ENCODE measurements at regions not wholly inside any gene's neighbourhood (a gene's known extent, or its start where the extent isn't known, plus 50 kb on each side); places are given as distances from the start of the nearest gene placed in this dataset.

- DNase-seq (ENCODE audit: low read depth), result no peak
Measured at GRCh38 chrX:42944381-42944998, 166.5 kb upstream of the PPP1R2C start.

- no peak for DNase-seq (ENCODE audit: low read depth)
Measured at GRCh38 chrX:42946544-42947194, 168.7 kb upstream of the PPP1R2C start.

GRCh38 chrX:42948723-42949657, 171.0 kb upstream of the PPP1R2C start:
- DNase-seq (ENCODE audit: low read depth), result peak; percentile 5

GRCh38 chrX:42951747-42952146, 173.8 kb upstream of the PPP1R2C start:
- no peak for DNase-seq (ENCODE audit: low read depth)

- no peak for DNase-seq (ENCODE audit: low read depth)
Measured at GRCh38 chrX:42952621-42953020, 174.7 kb upstream of the PPP1R2C start.

GRCh38 chrX:42954880-42955279, 176.9 kb upstream of the PPP1R2C start:
- no peak for DNase-seq (ENCODE audit: low read depth)

GRCh38 chrX:42955349-42955748, 177.4 kb upstream of the PPP1R2C start:
- no peak for DNase-seq (ENCODE audit: low read depth)

GRCh38 chrX:42967681-42968300, 189.8 kb upstream of the PPP1R2C start:
- DNase-seq (ENCODE audit: low read depth), result no peak

- no peak for DNase-seq (ENCODE audit: low read depth)
Measured at GRCh38 chrX:42973321-42973720, 195.4 kb upstream of the PPP1R2C start.

- no peak for DNase-seq (ENCODE audit: low read depth)
Measured at GRCh38 chrX:42975906-42976305, 197.9 kb upstream of the PPP1R2C start.

GRCh38 chrX:42976746-42977366, 198.9 kb upstream of the PPP1R2C start:
- no peak for DNase-seq (ENCODE audit: low read depth)

- no peak for DNase-seq (ENCODE audit: low read depth)
Measured at GRCh38 chrX:42978655-42979379, 200.9 kb upstream of the PPP1R2C start.

- no peak for DNase-seq (ENCODE audit: low read depth)
Measured at GRCh38 chrX:42988700-42989099, 210.7 kb upstream of the PPP1R2C start.

- DNase-seq (ENCODE audit: low read depth), result no peak
Measured at GRCh38 chrX:42992199-42992943, 214.4 kb upstream of the PPP1R2C start.

- no peak for DNase-seq (ENCODE audit: low read depth)
Measured at GRCh38 chrX:42996861-42997260, 218.9 kb upstream of the PPP1R2C start.

GRCh38 chrX:43000121-43000520, 222.2 kb upstream of the PPP1R2C start:
- DNase-seq (ENCODE audit: low read depth), result no peak

GRCh38 chrX:43002526-43003203, 224.7 kb upstream of the PPP1R2C start:
- no peak for DNase-seq (ENCODE audit: low read depth)

GRCh38 chrX:43003204-43003565, 225.2 kb upstream of the PPP1R2C start:
- no peak for DNase-seq (ENCODE audit: low read depth)

- no peak for DNase-seq (ENCODE audit: low read depth)
Measured at GRCh38 chrX:43003939-43004338, 226.0 kb upstream of the PPP1R2C start.
